Stimulated activated CD4-positive, alpha-beta T cell treated with anti-CD3 and anti-CD28 coated beads, Interleukin-15, amount 100 ng/mL, for 24 hours (primary cell): ENCODE measurements at regions not wholly inside any gene's neighbourhood (a gene's known extent, or its start where the extent isn't known, plus 50 kb on each side); places are given as distances from the start of the nearest gene placed in this dataset.
A peak's percentile ranks its signal among the peaks of the same experiment; 100 is the strongest.
"Not testable (repeated sequence)": the region's sequence is repeated elsewhere in the genome, so short reads cannot be mapped to it uniquely, and the experiment has no call there.

Experiments used
- DNase-seq: peaks from one replicate; pipeline ENCODE4 v3.0.0-alpha.2; 2020

DNA sequence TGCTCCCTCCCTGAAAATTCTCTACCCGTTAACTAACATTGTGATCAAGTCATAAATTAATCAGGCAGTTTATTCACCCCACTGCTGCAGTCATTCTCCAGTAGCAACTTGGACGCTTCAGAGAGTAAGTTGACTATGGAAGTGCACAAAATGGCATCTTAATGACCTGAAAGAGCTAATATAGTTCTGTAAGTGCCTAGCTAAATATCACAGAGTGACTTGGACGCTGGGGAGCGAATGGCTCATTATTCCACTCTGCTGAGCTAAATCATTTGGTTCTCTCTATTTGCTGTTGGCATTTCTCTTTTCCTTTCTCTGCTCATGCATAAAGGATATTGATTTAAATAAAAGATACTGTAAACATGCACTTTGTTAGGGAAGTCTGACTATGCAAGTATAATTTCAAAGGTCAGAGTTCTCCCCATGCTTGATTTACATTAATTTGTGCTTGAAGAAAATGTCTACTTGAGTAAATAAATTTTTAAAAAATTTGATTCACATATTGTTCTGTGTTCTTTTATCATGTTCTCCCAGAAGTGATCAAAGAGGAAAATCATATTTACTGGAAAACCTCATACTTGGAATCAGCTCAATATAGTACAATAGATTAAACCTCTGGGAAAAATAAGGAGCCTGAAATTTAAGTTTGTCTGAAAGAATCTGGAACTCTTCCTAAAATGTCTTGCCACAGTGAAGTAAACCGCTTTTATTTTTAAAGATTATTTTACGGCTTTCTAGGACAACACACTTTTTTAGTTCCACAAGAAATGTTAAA lies 169.5 kb upstream of the HAPLN1 start:
- no peak for DNase-seq

DNA sequence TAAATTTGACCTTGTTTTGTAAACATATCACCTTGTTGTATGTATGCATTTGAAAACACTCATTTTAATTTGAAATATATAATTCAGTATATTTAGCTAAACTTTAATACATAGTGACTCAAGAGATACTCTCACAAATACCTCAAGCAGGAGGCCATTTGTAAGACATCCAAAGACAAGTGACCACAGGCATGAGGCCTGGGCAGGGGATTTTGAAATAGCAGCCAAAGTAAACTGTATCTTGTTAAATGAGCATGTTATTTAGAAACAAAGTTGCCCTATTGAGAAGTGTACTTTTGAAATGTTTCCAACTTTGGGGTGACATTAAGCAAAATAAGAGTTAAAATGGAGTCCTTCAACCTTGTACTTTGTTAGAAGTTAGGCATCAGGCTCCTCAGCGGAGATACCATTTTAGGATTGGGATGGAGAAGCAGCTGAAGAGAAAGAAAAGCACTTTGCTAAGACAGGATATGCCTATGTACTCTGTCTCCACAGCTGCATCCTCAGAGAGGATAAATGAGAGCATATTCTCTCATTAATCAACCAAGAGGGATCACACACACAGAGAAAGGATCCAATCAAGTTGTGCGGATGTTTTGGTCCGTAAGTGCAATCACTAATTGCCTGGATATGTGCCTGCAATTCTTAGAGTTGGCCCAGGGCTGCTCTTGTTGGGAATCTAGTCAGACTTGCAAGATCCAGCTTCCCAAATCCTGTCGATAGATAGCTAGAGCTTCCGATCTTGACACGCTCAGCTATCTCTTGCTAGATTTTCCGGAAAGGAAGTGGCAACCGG lies 157.5 kb upstream of the HAPLN1 start:
- DNase-seq = no peak

DNA sequence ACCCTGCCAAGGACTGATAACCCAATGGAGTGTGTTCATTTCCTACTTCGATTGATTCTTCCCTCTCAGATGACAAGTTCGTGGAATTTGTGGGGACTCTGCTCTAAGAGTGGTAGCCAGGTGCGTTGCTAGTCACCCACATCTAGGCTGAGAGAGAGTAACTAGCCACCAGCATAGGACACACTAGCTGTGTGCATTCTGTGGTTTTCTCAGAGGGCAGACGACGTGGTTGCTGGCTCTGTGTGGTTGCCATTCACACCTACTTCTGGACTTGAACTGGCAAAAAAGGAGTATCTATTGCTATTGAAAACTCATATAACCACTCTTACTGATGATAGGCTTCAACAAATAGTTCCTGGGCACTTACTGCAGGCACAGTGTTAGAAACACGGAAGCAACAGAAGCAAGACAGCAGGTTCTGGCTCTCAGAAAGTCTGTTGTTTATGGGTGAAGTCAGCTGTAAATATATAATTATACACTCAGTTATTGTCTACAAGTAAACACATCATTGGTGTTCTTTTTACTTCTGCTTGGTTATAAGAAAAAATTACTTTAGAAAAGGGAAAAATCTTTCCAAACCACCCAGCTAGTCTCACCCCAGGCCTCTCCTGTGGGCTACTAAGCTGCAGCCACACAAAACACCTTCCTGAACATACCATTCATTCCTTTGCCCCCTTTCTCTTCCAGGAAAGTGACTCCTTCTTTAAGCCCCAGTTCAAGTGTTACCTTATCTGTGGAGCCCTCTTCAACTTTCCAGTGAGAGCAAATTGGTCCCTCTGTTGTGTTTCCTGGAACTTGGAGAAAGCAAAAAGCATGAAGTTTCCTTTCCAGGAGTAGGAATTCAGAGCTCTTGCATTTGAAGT lies 151.1 kb upstream of the HAPLN1 start:
- DNase-seq = no peak

DNA sequence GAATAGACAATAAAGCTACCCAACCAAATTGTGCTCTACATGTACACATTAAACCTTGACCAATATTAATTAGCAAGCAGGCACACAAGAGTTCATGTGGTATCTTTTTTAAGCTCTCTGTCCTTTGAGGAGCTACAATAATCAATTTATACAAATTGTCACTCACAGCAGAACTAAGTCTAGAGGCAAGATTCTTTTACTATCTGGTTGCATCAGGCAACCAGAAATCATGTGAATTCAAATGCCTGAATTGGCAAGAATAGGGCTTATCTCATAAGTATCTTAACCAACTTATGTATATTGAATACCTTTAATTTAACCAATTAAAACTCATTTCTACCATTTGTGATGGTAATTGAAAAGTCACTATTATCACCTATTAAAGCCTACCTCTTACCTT lies 145.5 kb upstream of the HAPLN1 start:
- DNase-seq = no peak

GRCh38 chr5:83865579-83865978 lies 144.9 kb upstream of the HAPLN1 start:
- no peak for DNase-seq

DNA sequence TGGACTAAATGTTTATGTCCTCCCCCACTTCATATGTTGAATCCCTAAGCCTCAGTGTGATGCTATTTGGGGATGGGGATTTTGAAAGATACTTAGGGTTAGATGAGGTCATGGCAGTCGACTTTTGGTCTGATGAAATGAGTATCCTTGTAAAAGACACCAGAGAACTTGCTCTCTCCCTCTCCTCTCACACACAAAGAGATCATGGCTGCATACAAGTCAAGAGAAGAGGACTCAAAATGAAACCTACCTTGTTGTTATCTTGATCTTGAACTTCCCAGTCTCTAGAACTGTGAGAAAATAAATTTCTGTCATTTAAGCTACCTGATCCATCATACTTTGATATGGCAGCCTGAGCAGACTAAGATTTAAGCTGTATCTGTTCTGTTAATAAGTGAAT lies 144.0 kb upstream of the HAPLN1 start:
- no peak for DNase-seq

DNA sequence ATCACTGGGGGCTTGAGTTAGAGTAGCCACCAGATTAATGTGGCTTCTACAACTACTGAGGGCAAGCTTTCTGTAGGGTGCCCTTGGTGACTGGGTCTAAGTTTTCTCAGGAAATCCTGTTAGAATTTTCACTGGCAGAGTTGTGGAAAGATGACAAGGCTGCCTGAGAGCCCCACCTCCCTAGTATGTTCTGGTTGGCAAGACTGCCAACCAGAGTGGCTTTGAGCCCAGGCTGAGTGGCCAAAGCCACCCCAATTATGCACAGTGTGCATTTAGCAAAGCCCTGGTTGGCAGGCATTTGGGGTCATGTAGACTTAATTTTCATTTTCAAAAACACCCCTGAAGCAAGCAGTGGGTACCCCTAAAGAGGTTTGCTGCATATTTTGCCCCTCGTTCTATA lies 136.7 kb upstream of the HAPLN1 start:
- DNase-seq = no peak

DNA sequence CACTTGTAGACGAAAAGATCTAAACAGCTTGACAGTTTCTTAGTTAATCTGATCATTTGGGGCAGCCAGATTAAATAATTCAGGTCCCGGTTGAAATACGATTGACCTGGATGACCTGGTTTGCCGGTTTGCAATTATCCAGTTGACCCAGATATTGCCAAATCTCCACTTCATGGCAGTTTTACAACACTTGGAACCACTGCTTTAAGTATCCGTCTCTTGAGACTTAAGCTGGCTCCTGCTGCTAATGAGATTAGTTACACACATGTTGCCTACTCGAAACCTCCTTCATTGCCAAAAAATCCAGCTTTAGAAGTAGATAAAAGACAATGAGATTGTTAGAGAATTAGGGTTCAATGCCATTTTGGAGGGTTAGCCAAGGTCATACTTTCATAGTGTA lies 136.2 kb upstream of the HAPLN1 start:
- no peak for DNase-seq

GRCh38 chr5:83850412-83850811 lies 129.8 kb upstream of the HAPLN1 start:
- not testable (repeated sequence) for DNase-seq

DNA sequence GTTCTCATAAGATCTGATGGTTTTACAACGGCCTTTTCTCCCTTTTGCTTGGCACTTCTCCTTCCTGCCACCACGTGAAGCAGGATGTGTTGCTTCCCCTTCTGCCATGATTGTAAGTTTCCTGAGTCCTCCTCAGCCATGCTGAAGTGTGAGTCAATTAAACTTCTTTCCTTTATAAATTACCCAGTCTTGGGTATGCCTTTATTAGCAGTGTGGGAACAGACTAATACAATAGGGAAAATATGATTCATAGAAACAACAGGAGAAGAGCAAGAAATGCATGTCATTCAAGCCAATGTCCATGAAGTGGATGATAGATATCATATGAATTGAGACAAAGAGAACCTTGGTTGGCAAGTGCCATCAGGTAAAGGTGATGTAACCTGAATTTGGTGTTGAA lies 128.3 kb upstream of the HAPLN1 start:
- no peak for DNase-seq

DNA sequence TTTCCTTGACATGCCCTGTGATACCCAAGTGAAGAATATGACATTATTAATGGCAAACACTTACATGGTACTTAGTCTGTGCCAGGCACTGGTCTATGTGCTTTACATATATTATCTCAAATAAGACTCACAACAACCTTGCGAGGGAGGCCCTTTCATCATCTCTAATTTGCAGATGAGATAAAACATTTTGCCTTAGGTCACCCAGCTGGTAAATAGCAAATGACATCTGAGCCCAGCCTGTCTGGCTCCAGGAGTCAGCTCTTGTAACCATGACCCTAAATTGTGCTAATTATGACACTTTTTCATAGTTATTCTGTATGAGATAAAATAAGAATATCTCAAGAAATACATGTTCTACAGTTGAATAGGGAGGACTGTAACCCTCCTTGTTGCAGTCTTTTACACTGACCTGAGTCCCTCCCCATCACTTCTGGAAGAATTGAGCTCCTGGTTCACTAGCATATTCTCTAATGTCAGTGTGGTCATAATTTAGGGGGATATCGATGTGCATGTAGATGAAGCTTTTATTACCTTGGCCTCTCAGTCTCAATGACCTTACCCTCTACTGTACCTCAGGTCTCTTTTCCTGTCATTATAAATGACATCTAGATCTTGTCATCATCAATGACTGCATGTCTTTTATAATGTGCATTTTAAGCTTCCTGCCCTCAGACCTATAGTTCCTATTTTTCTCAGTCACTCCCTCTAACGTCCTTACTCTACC lies 126.1 kb upstream of the HAPLN1 start:
- no peak for DNase-seq

GRCh38 chr5:83844449-83845068 lies 123.9 kb upstream of the HAPLN1 start:
- DNase-seq = peak; percentile 12

GRCh38 chr5:83839788-83840187 lies 119.1 kb upstream of the HAPLN1 start:
- DNase-seq = no peak

DNA sequence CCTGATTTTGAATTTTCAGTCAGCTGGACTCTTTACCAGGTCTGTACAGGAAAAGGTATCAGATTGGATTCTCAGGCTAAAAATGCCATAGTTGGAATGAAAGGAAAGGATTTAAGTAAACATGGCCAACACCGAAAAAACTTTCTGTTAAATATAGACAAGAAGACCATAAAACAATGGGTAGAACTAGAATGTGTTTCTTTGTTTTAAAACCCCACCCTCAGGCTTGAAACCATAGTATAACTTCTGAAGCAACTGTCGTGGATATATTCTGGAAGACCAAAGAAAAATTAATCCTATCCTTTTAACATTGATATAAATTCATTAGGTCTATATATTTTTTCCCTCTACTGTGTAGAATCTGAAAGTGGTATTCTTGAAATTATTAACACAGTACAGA lies 118.6 kb upstream of the HAPLN1 start:
- no peak for DNase-seq

- DNase-seq = no peak
Observed at GRCh38 chr5:83837265-83837907, 116.7 kb upstream of the HAPLN1 start.

- DNase-seq = no peak
Observed at GRCh38 chr5:83834306-83834705, 113.7 kb upstream of the HAPLN1 start.

- no peak for DNase-seq
Observed at GRCh38 chr5:83831834-83832233, 111.2 kb upstream of the HAPLN1 start.

DNA sequence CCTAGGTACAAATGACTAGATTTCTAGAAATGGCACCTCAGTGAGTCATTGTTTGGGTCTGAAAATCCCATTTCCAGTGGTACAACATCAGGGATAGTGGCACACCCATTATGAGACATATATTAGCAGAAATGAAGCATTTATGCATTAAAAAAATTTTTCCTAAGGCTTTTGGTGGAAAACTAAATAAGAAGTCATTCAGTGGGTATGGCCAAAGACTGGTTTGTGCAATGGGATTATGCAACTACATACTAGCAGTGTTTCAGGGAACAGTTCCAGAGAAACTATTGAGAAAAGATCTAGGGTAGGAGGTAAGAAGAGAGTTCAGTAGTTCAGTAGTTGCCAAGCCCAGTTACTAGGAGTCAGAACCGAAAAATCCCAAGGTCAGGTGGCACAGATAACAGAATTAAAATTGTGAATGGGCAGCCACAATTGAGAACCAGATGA lies 106.5 kb upstream of the HAPLN1 start:
- DNase-seq = no peak

DNA sequence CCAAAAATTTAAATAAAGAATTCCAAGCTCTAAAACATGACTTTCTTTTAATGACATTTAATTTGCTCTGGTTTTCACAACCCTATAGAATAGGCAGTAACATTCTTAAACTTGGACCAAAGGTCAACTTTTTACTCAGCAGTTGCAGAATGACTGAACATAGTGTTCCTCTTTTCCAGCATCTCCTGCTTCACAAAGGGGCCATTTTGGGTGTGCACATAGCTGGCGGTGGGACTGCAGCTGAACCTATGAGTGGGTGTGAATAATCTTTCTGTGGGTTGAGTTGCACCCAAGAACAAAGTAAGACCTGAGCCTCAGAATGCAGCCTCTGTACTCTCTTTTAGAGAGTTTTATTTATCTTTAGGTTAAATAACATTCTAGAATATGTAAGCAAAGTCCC lies 96.9 kb upstream of the HAPLN1 start:
- DNase-seq = no peak

DNA sequence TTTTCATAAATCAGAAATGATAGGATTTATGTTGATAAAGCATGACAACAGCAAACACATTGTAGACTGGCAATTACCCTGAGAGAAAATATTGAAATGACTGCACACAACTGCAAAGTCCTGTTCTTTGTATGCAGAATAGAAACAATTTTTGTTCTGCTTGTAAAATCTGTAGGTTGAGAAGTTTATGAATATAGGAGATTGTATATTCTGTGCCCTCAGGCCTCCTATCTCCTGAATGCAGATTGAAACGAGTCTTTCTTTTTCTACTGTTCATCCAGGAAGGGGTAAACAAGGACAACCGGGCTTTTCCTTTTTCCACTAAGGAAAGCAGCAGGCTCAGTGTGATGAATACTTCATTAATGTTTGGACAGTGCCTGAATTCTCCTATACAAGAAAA lies 95.0 kb upstream of the HAPLN1 start:
- no peak for DNase-seq

GRCh38 chr5:83810511-83810910 lies 89.9 kb upstream of the HAPLN1 start:
- DNase-seq = no peak

DNA sequence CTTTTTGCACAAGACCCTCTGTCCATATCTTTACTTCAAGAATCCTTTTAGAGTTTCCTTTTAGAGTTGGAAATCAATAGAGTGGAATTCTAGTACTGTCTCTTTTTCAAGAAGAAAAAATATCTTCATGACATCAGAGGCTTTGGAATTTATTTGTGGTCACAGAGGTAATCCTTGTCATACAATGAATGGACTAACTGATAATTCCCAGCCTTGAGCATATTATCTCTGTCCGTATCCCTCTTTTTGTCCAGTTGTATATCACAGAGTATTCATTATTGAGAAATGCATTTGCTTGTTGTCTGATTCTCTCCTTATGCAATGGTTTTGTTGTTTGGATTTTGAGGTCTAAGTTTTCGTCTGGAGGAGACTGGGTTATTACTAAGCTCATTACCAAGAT lies 82.0 kb upstream of the HAPLN1 start:
- no peak for DNase-seq
